SK-N-MC (cell line): ENCODE measurements at regions not wholly inside any gene's neighbourhood (a gene's known extent, or its start where the extent isn't known, plus 50 kb on each side); places are given as distances from the start of the nearest gene placed in this dataset.

Source experiments
- DNase-seq: peaks from one replicate; pipeline ENCODE4 v3.0.0-alpha.2; 2011; ENCODE audit warnings: low read depth, low spot score
- H3K27ac ChIP-seq: fragments of 200-600 bp; sonication (generic); 2 replicates; pipeline ENCODE4 v1.5.1; 2016; ENCODE audit warnings: mixed run types
- H3K36me3 ChIP-seq: fragments of 200-600 bp; sonication (generic); 2 replicates; pipeline ENCODE4 v1.6.1; 2017; ENCODE audit warnings: antibody characterized with exemption, low read length, mixed read lengths; ENCODE audit not compliant: insufficient read depth
- H3K4me3 ChIP-seq: fragments of 200-600 bp; sonication (generic); 2 replicates; pipeline ENCODE4 v1.5.1; 2016
- H3K9ac ChIP-seq: fragments of 200-600 bp; sonication (generic); 2 replicates; pipeline ENCODE4 v1.8.0; 2017; ENCODE audit warnings: mixed run types, mixed read lengths; ENCODE audit not compliant: insufficient read length
- H3K9me3 ChIP-seq: fragments of 200-600 bp; sonication (generic); 2 replicates; pipeline ENCODE4 v1.6.1; 2017; ENCODE audit warnings: low read depth, mild to moderate bottlenecking, antibody characterized with exemption, low read length, moderate library complexity, mixed read lengths
- EZH2 ChIP-seq: fragments of 200-600 bp; sonication (generic); IDR thresholded peaks from one replicate; pipeline ENCODE4 v1.6.1; 2017; ENCODE audit warnings: antibody characterized with exemption
- FOXP2 ChIP-seq: optimal IDR thresholded peaks from 2 replicates; pipeline ENCODE3; 2011; ENCODE audit warnings: mild to moderate bottlenecking, moderate library complexity; ENCODE audit not compliant: insufficient read depth; ENCODE audit errors: extremely low read length, control extremely low read depth
- POLR2AphosphoS5 ChIP-seq: IDR thresholded peaks from 2 replicates; pipeline ENCODE4 v1.6.1; 2012; ENCODE audit warnings: mild to moderate bottlenecking, low read depth, low read length, borderline replicate concordance

GRCh38 chr2:12857891-12858290 is 141.2 kb downstream of the TRIB2 start:
- no peak for DNase-seq
- no peak overlapping the region for H3K27ac ChIP-seq
- H3K9ac ChIP-seq: no peak overlapping the region
- H3K9me3 ChIP-seq: no peaks in the 10 kb centered on the region
- no peak overlapping the region for H3K4me3 ChIP-seq
- no peaks in the 10 kb centered on the region for H3K36me3 ChIP-seq
- no peak for TF ChIP-seq FOXP2
- no peak for TF ChIP-seq POLR2AphosphoS5
- TF ChIP-seq EZH2: no peak

GRCh38 chr2:12858786-12859185 is 142.1 kb downstream of the TRIB2 start:
- H3K9ac ChIP-seq: no peak overlapping the region
- no peak overlapping the region for H3K4me3 ChIP-seq
- H3K36me3 ChIP-seq: no peaks in the 10 kb centered on the region
- no peaks in the 10 kb centered on the region for H3K9me3 ChIP-seq
- no peak for TF ChIP-seq FOXP2
- DNase-seq: no peak
- H3K27ac ChIP-seq: no peak overlapping the region

GRCh38 chr2:12861344-12861930 is 144.7 kb downstream of the TRIB2 start:
- Histone ChIP-seq H3K9ac (no peak overlapping the region), H3K36me3 (no peaks in the 10 kb centered on the region), H3K4me3 (no peak overlapping the region), H3K27ac (no peak overlapping the region), H3K9me3 (no peaks in the 10 kb centered on the region)
- DNase-seq: no peak
- TF ChIP-seq FOXP2 (no peak), POLR2AphosphoS5 (no peak), EZH2 (no peak)

GRCh38 chr2:12862541-12862940 is 145.8 kb downstream of the TRIB2 start:
- Histone ChIP-seq H3K9me3 (no peaks in the 10 kb centered on the region), H3K9ac (no peak overlapping the region), H3K36me3 (no peaks in the 10 kb centered on the region), H3K27ac (no peak overlapping the region), H3K4me3 (no peak overlapping the region)
- TF ChIP-seq POLR2AphosphoS5: no peak
- TF ChIP-seq EZH2: no peak
- no peak for TF ChIP-seq FOXP2
- DNase-seq: no peak

- Histone ChIP-seq H3K4me3 (no peak overlapping the region), H3K9ac (no peak overlapping the region), H3K36me3 (no peaks in the 10 kb centered on the region), H3K27ac (no peak overlapping the region), H3K9me3 (no peaks in the 10 kb centered on the region)
- DNase-seq: no peak
- no peak for TF ChIP-seq EZH2
- no peak for TF ChIP-seq FOXP2
- TF ChIP-seq POLR2AphosphoS5: no peak
These were observed 147.2 kb downstream of the TRIB2 start for GRCh38 chr2:12863937-12864336.

GRCh38 chr2:12867631-12868287 is 151.0 kb downstream of the TRIB2 start:
- H3K9me3 ChIP-seq: no peaks in the 10 kb centered on the region
- H3K36me3 ChIP-seq: no peaks in the 10 kb centered on the region
- TF ChIP-seq EZH2 (no peak), POLR2AphosphoS5 (no peak), FOXP2 (no peak)
- H3K9ac ChIP-seq: no peak overlapping the region
- no peak for DNase-seq
- no peak overlapping the region for H3K4me3 ChIP-seq
- no peak overlapping the region for H3K27ac ChIP-seq

GRCh38 chr2:12870692-12871091 is 154.0 kb downstream of the TRIB2 start:
- Histone ChIP-seq H3K4me3 (no peak overlapping the region), H3K27ac (no peak overlapping the region), H3K9me3 (no peaks in the 10 kb centered on the region), H3K9ac (no peak overlapping the region), H3K36me3 (no peaks in the 10 kb centered on the region)
- DNase-seq: no peak
- TF ChIP-seq EZH2 (no peak), FOXP2 (no peak), POLR2AphosphoS5 (no peak)

GRCh38 chr2:12871694-12872315 is 155.1 kb downstream of the TRIB2 start:
- Histone ChIP-seq H3K27ac (no peak overlapping the region), H3K9me3 (no peaks in the 10 kb centered on the region), H3K9ac (no peak overlapping the region), H3K4me3 (no peak overlapping the region), H3K36me3 (no peaks in the 10 kb centered on the region)
- TF ChIP-seq EZH2: no peak
- DNase-seq: no peak

GRCh38 chr2:12877761-12878160 is 161.0 kb downstream of the TRIB2 start:
- no peak for DNase-seq
- H3K27ac ChIP-seq: no peak overlapping the region

More at GRCh38 chr2:12877761-12878160, 161.0 kb downstream of the TRIB2 start:
- H3K36me3 ChIP-seq: no peaks in the 10 kb centered on the region
- no peak for TF ChIP-seq EZH2
- TF ChIP-seq POLR2AphosphoS5: no peak
- no peak for TF ChIP-seq FOXP2
- no peak overlapping the region for H3K9ac ChIP-seq
- no peak overlapping the region for H3K4me3 ChIP-seq
- no peaks in the 10 kb centered on the region for H3K9me3 ChIP-seq
